Ovary (tissue), 7 donors: ENCODE measurements at regions not wholly inside any gene's neighbourhood (a gene's known extent, or its start where the extent isn't known, plus 50 kb on each side); places are given as distances from the start of the nearest gene placed in this dataset.
A peak's percentile ranks its signal among the peaks of the same experiment; 100 is the strongest.

ENCODE experiments used
- DNase-seq, 5 donors: peaks; one replicate each; pipeline ENCODE4 v3.0.0-alpha.2; 2019 to 2020
- H3K27ac ChIP-seq, 2 donors: fragments of 200-600 bp; one replicate each; pipeline versions ENCODE4 v1.5.1 to v1.8.0; 2019 to 2022
- H3K27me3 ChIP-seq: fragments of 200-600 bp; one replicate; pipeline ENCODE4 v1.8.0; 2022
- H3K36me3 ChIP-seq: fragments of 200-600 bp; sonication (generic); one replicate; pipeline ENCODE4 v1.5.1; 2019
- H3K4me1 ChIP-seq: one replicate; pipeline ENCODE4 v1.8.1; 2013; ENCODE audit warnings: mild to moderate bottlenecking, moderate library complexity; ENCODE audit not compliant: insufficient read depth
- H3K4me3 ChIP-seq: fragments of 200-600 bp; sonication (generic); one replicate; pipeline ENCODE4 v1.5.1; 2017
- H3K9me3 ChIP-seq, 2 donors: fragments of 200-600 bp in 1 of 2; sonication (generic) in 1 of 2; one replicate each; pipeline versions ENCODE4 v1.5.1 to v1.8.1; 2013 to 2019; ENCODE audit warnings: mild to moderate bottlenecking in 1 of 2, moderate library complexity in 1 of 2
- CTCF ChIP-seq, 3 donors: fragments of 450-650 bp in 2 of 3; fragments of 200-600 bp in 1 of 3; IDR thresholded peaks; one replicate each; pipeline versions ENCODE4 v1.5.1 to v1.8.0; 2016 to 2022; ENCODE audit warnings: antibody characterized with exemption in 3 of 3, mild to moderate bottlenecking in 1 of 3
- EP300 ChIP-seq: sonication (generic); formaldehyde crosslinking; IDR thresholded peaks from one replicate; pipeline ENCODE4 v1.6.1; 2017; ENCODE audit warnings: antibody characterized with exemption
- POLR2A ChIP-seq: fragments of 450-650 bp; IDR thresholded peaks from one replicate; pipeline ENCODE4 v1.6.1; 2017; ENCODE audit warnings: antibody characterized with exemption, mild to moderate bottlenecking, moderate library complexity
- WGBS, 3 donors: extraction: QIAGEN DNeasy Blood & Tissue Kit in 1 of 3; methylation state at CpG; one replicate each; pipeline versions ENCODE4 v1.1.5 to v1.1.7; 2013 to 2017; 5-methylcytosine and 5-hydroxymethylcytosine counted together
- intact Hi-C, 4 donors: fragments of 100-400 bp; cut with DNase I; formaldehyde crosslinking; loops; one replicate each; pipeline versions ENCODE4 v1.11.0 to v1.15.1; 2022 to 2023
- donor health status: DM: no; HTN: no; CAD: no; lungs with moderate emphysema.
- donor health status: DM: no; HTN: no; CAD: no.
- donor health status: Bipolar disorder and iron deficiency.
- donor health status: DM: no; HTN: no; CAD: no.
- donor health status: DM: yes; HTN: yes; CAD: no.

DNA sequence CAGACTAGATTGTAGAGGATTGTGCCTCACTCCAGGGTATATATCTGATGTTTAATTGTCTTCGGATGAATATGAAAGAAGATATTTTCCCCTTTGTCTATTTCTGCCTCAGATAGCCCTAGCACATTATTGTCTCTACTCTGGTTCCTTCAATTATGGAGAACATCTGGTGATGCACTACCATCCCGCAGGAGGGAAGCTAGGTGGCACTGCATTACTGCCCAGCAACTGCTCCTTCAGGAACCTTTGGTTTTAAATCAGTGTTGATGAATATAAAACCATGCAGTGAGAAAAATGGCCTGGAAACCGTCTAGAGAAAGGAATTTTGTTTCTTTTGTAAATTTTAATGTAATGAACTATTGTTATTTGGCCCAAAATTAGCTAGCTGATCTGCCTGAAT lies 68.5 kb downstream of the GPR88 start:
- 22 to 32% (median 26%) methylated on average over 3 of the region's 3 CpGs for WGBS, 3 donors
- H3K9me3 ChIP-seq: no peaks in the 10 kb centered on the region
- intact Hi-C loops: loop anchor here in 3 of 4 donors (2.0 to 10.0 kb wide), 3 partner anchors 142 to 260 kb away; no protein-coding TSS in a partner anchor
- peak; percentile 24 to 60 (median 44) for DNase-seq
- peaks cover 3% of the 10 kb centered on the region for H3K4me1 ChIP-seq
- no peak overlapping the region for H3K27ac ChIP-seq
- no peaks in the 10 kb centered on the region for H3K36me3 ChIP-seq
- H3K27me3 ChIP-seq: no peaks in the 10 kb centered on the region
- H3K4me3 ChIP-seq: no peak overlapping the region
- TF ChIP-seq POLR2A: no peak
- peak; percentile 28 to 54 (median 37) for TF ChIP-seq CTCF (IDR thresholded peaks at IDR 0.05)
- no peak for TF ChIP-seq EP300

GRCh38 chr1:100607628-100608240 lies 69.8 kb downstream of the GPR88 start:
- H3K27me3 ChIP-seq: no peaks in the 10 kb centered on the region
- no peak for TF ChIP-seq CTCF (IDR thresholded peaks at IDR 0.05)
- intact Hi-C loops: loop anchor here in 3 of 4 donors (2.0 to 10.0 kb wide), 3 partner anchors 143 to 259 kb away; no protein-coding TSS in a partner anchor

DNA sequence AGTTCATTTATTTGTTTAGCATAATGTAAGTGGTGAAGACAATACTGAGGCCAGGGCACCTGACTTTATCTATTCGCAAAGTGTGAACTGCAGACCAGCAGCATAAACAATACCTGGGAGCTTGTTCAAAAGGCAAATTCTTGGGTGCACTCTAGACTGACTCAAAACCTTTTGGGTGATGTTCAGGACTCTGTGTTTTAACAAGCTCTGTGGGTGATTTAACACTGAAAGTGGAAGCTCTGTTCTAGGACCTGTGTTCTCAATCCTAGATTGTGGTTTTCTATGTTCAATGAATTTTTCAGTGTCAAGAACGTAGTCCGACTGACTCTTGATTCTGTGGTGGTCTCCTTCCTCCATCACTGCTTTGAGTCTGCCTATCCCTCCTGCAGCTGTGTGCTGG lies 71.9 kb downstream of the GPR88 start:
- no peak for DNase-seq
- no peaks in the 10 kb centered on the region for H3K9me3 ChIP-seq
- no peak for TF ChIP-seq EP300
- no peak for TF ChIP-seq POLR2A
- no peak for TF ChIP-seq CTCF (IDR thresholded peaks at IDR 0.05)
- H3K36me3 ChIP-seq: no peaks in the 10 kb centered on the region
- H3K27ac ChIP-seq: no peak overlapping the region
- H3K27me3 ChIP-seq: no peaks in the 10 kb centered on the region
- intact Hi-C loops: loop anchor here in 3 of 4 donors (10.0 kb wide), 2 partner anchors 145 to 255 kb away; no protein-coding TSS in a partner anchor
- no peak overlapping the region for H3K4me3 ChIP-seq
- 91 to 96% (median 94%) methylated on average over 3 of the region's 3 CpGs for WGBS, 3 donors
- H3K4me1 ChIP-seq: peaks cover 3% of the 10 kb centered on the region

More at GRCh38 chr1:100607628-100608240, 69.8 kb downstream of the GPR88 start:
- Histone ChIP-seq H3K4me1 (peaks cover 3% of the 10 kb centered on the region), H3K27ac (no peak overlapping the region), H3K4me3 (no peak overlapping the region), H3K36me3 (no peaks in the 10 kb centered on the region), H3K9me3 (no peaks in the 10 kb centered on the region)
- 91 to 100% (median 98%) methylated on average over 1 of the region's 1 CpG for WGBS, 3 donors
- no peak for DNase-seq

- Histone ChIP-seq H3K27ac (no peak overlapping the region), H3K27me3 (no peaks in the 10 kb centered on the region), H3K4me3 (no peak overlapping the region), H3K36me3 (no peaks in the 10 kb centered on the region), H3K4me1 (peaks cover 3% of the 10 kb centered on the region), H3K9me3 (no peaks in the 10 kb centered on the region)
- no peak for TF ChIP-seq EP300
- no peak for TF ChIP-seq POLR2A
- TF ChIP-seq CTCF (IDR thresholded peaks at IDR 0.05): no peak
- no peak for DNase-seq
- intact Hi-C loops: no loop called here
- 18 to 31% (median 27%) methylated on average over 3 of the region's 3 CpGs for WGBS, 3 donors
Measured at GRCh38 chr1:100611086-100611485, 73.1 kb downstream of the GPR88 start.
